ENCODE measurements at regions not wholly inside any gene's neighbourhood (a gene's known extent, or its start where the extent isn't known, plus 50 kb on each side); places are given as distances from the start of the nearest gene placed in this dataset.

DNA sequence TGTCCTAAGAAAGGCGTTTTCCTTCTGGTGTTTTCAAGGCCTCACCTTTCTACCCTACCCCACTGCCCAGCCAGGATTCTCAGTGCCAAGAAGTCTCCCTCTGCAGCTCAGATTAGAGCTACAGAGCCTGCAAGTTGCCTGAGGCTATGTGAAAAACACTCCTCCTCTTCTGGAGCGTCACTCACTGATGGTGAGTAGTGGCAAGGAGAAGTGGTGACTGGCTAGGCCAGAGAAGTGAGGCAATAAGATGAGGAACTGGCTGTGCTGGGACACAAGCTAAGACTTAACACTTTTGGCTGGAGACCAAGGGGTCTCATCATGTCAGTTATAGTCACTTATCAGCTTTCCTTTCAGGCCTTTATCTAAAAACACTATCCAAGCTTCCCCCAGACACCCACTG is 86.7 kb upstream of the PRKAR2B start:
- no peak for DNase-seq

DNA sequence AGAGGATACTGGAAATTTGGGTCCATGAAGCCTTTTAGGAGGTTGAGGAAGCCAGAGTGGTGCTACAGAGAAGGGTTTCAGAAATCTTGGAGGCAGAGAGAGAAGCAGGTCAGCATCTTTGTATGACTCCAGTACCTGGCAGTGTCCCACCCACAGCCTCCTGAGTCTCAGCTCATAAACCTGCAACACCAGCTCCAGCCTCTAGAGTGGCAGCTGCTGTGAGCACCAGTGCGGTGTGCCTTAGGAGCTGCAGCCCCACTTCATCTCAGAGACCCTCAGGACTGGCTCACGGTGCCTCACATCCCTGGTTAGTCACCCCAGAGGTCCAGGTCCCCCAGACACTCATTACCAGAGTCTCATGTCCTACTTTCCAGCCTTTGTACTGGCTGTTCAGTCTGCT is 84.8 kb upstream of the PRKAR2B start:
- no peak for DNase-seq

DNA sequence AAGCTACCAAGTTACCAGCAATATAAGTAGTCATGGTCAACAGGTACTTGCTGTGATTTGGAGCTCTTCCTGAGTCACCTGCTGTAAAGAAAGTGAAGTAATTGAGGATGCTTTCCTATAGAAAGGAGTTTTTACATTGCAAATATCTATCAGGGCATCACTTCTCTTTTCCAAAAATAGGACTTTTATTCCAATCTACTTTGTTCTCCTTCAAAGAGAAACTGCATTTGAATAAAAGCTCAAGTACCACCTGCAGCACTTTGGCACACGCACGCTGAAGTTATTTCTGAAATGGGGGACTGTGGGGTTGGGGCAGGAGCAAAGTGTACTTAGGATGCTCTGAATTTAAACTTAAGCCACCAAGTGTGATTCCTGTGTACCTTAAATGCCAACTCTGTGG is 81.8 kb upstream of the PRKAR2B start:
- no peak for DNase-seq

DNA sequence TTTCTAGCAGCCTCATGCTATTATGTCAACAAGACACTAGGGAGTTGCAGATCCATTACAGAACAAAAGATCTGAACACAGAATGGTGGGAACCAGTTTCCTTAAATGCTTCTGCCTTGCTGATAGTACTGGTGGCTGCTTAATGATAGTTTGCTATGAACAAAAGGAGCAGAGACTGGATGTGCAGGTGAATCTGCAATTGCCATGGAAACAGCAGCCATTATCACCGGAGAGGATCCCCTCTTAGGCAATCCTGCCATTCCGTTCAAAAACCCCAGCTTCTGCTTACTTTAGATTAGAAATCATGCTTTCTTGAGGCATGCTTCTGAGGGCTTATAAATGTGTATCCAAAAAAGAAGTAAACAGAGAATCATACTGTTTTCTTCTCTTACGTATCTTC is 80.0 kb upstream of the PRKAR2B start:
- peak; percentile 78 for DNase-seq

DNA sequence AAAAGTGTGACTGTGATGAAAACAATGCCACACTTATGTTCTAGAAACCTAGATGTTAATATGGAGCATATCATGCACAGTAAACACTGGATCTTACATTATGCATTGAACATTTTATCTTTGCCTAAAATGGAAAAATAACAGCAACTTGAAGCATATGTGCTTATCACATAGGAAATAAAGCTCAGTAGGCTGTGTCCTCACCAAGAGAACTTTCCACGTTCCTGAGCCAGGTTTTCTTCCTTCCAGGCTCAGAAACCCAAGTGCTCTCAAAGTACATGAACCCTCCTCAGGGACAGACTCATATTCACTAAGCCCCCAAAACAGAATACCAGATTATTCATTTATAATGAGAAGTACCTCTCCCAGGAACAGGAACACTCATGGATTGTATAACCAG is 79.4 kb upstream of the PRKAR2B start:
- DNase-seq: no peak

DNA sequence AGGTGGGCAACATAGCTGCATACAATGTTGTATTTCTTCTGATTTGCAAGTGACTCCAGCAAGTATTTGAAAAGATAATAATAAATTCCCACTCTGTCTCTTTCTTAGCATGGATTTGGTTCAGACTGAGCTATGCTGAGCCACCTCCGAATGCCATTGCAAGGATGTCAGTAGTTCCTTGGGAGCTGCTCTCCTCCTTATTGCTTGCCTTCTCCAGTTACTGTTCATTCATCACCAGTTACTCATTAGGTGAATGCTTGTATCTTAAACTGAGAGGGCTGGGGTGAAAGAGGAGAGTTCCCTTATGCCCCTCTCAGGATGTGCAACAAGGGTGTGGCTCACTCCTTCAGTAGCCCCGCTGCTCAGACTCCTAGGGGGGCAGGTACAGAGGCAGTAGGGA is 78.4 kb upstream of the PRKAR2B start:
- DNase-seq: no peak

DNA sequence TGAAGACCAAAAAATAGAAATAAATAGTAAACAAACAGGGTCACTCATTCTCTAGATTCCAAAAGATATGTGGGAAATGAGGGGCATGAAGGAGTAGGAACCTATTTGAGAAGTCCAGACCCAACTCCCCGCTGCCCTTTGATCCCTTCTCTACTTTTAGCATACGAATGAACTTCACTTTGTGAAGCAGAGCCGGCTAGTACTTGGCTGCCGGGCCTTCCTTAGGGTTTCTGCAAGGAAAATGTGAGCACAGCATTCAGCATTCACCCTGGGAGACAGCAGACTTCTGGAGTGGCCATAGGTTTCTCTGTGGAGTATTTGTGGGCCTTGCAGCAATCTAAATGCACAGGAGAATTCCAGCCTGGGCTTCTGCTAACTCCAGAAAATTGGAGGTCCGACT is 76.3 kb upstream of the PRKAR2B start:
- DNase-seq: no peak

DNA sequence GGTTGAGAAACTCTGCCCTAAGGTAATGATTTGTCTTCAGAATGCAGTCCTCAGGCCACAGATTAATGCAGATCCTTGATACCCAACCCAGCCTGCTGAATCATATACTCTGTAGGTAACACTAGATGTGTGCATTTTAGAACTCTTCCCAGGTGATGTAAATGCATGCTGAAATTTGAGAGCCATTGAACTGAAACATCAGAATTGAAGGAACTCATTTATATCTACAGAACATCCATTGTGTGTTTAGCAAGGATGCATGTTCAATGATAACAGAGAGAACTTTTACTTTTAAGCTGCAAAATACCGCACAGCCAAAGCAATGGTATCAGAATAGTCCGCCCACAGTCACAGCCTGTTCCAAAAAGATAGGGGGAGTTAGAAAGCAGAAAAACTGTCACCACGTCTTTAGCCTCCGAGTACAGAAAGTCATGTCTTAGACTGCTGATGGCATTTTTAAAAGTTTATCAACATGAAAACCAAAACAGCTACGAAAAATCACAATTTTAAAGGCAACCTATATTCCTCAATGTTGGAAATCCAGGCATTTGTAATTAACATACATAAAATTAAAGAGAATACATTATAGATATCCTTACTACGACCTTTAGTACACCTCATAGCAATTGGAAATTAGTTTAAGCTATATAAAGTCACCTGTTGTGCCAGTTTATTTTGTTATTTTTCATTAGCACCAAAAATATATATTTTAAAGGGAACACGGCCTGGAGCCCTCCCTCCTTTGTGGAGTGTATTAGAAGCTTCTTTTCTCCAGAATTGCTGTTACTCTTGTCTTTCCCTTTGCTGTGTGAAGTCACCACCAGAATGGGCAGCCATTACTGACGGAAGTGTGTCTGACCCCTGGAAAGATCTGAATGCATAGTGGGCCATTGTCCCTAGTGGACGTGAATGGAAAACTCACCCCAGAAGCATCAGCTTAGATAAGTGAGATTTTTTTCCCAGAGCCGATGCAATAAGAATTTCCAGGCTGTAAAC is 65.8 kb upstream of the PRKAR2B start:
- no peak for DNase-seq

DNA sequence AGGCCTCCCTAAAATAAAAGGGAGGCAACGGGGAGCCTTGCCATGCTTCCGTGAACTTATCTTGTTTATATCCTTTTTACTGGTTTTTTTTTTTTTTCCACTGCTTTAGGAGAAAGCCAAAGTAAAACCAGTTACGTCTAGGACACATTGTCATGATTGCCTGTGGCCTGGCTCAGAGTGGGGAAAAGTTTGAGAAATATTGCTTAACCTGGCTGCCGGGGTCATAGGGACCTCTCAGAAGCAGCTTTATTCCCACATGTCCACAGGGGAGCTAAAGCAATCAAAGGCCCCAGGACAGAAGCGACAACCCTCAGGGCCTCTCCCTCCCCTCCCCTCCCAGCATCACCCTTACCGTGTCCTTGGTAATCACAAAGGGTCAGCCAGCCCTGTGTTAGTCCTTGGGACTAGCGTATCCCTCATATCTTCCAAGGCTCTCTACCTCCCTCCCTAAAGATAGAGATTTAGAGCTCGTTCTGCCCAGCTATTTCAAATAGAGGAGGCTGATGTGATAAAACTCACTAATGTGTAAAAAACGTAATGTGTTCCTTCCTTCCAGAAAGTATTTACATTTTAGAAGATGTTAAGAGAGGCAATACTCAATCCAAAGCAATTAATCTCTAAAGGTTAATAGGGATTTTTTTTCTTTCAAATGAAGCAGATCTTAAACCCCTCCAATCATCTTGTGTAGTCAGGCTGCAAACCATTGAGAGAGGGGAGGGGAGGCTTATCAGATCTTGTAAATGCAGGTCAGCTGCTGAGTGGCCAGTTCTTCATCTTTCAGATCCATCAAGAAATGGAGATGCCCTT is 64.8 kb upstream of the PRKAR2B start:
- DNase-seq: no peak

DNA sequence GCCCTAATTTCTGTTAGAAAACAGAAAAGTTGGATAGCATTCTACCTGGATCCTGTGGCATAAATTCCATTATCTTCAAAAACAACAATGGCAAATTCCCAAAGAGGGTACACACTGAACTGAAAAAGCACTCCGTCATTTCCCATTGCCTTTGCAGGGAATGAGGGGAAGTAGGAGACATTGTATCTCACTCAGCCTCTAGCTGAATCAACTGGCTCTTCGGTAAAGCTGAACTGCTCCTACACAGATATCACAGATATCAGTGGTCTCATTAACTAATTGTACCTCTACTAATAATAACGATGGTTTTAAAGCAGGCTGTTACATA is 64.2 kb upstream of the PRKAR2B start:
- no peak for DNase-seq

DNA sequence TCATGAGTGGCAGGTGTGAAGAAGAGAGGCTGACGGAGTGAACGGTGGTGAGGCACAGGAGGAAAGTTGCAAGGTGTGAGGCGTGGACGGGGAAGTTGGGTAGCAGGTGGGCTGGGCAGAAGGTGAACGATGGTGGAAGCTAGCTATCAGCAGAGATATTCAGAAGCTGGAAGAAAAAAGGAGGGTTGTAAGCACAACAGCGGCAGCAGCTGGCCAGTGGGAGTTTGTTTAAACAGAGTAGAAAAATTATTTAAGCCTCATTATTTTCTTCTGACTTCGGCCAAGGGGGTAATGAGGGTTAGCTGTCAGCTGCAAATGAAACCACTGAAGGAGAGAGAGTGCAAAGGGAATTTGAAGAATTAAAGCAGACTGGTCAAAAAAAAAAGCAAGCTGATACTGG is 62.1 kb upstream of the PRKAR2B start:
- DNase-seq: no peak

DNA sequence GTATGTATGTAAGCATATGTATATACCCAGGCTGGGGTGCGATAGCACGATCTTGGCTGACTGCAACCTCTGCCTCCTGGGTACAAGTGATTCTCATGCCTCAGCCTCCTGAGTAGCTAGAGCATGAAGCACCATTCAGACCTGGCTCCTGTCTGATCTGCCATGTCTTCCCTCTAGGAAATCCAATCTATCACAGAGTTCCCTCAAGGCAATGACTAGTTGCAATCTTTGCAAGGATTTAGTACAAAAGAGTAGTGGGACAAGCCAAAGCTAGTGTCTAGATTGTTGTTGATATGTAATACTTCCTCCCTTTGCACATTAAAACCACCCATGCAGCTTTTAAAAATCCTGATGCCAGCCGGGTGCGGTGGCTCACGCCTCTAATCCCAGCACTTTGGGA is 60.5 kb upstream of the PRKAR2B start:
- DNase-seq: no peak

DNA sequence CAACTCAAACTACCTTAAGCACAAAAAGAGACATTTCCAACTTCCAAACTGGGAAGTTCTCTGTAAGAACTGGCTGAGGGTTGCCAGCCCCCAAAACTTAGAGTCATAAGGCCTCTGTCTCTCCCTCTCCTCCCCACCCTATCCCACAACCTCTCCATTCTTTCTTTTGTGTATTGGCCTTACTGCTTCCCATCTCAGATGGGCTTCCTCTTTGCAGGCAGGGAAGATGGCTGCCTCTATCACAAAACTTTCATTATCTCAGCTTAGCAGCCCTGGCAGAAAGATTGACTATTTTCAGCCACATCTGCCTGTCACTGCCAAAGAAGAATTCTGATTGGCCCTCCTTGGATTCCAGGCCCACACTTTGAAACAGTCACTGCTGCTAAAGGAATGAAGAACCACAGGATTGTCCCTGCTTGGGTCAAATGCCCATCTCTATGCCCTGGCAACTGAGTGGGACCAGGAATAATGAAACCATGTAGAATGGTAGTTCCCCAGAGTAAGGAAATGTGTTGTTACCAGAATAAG is 58.0 kb upstream of the PRKAR2B start:
- no peak for DNase-seq

DNA sequence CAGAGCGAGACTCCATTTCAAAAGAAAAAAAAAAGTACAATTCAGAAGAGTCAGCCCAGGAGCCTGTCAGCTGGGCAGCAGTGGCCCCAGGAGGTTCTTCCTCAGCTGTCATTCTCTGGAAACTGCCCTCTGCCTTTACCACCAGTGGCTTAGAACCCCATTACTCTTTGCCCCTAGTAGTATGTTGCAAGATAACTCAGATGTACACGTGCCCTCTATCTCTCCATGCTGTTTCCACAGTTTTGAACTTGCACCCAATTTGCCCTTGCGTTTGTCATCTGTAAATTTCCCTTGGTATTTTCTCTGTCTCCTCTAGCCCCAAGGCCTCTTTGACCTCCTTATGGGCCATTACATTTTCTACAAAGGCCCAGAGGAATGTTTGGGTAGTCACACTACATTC is 56.7 kb upstream of the PRKAR2B start:
- DNase-seq: no peak

DNA sequence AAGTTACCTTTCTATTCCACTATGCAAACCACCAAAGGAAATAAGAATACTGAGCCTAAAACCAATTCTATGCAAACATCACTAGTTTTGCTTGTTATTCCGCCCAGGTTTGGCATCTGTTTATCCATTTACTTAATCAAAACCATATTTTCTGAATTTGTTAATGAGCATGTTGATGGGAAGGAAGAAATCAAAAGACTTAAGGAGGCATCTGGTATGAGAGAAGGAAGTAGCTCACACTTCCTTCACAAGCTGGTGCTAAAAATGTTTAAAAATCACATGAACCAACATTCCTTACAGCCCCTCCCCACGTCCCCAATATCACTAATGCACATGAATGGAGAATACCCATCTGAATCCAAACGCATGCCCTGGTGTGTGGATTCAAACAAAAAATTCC is 52.0 kb upstream of the PRKAR2B start:
- DNase-seq: no peak

Measured in NCI-H1436 (cell line).